H1 (cell line): ENCODE measurements at regions not wholly inside any gene's neighbourhood (a gene's known extent, or its start where the extent isn't known, plus 50 kb on each side); places are given as distances from the start of the nearest gene placed in this dataset.

Experiments
- CREB1 ChIP-seq: IDR thresholded peaks from 2 replicates; pipeline ENCODE4 v1.6.1; 2012; ENCODE audit warnings: inconsistent platforms
- EP300 ChIP-seq, 2 experiments: IDR thresholded peaks; 1 replicate in 1 of 2; 2 replicates in 1 of 2; pipeline ENCODE4 v1.6.1; 2011 to 2012; ENCODE audit warnings: low read depth in 2 of 2, low read length in 2 of 2, mild to moderate bottlenecking in 2 of 2, borderline replicate concordance in 1 of 2, inconsistent platforms in 1 of 2, moderate library complexity in 1 of 2
- EZH2 ChIP-seq: fragments of 200-600 bp; sonication (generic); IDR thresholded peaks from 2 replicates; pipeline ENCODE4 v1.7.1; 2012; ENCODE audit warnings: low read depth, mild to moderate bottlenecking, moderate library complexity, low read length, inconsistent platforms; ENCODE audit not compliant: severe bottlenecking
- POLR2A ChIP-seq, 2 experiments: IDR thresholded peaks; 1 replicate in 1 of 2; 2 replicates in 1 of 2; pipeline ENCODE4 v1.6.1; 2011; ENCODE audit warnings: low read depth in 2 of 2, low read length in 2 of 2, mild to moderate bottlenecking in 2 of 2; ENCODE audit errors: control extremely low read depth in 1 of 2
- POLR2AphosphoS5 ChIP-seq: IDR thresholded peaks from 2 replicates; pipeline ENCODE4 v1.6.1; 2011; ENCODE audit warnings: low read depth, low read length
- RBBP5 ChIP-seq: IDR thresholded peaks from 2 replicates; pipeline ENCODE4 v1.7.1; 2012; ENCODE audit warnings: low read depth, mild to moderate bottlenecking, inconsistent platforms, low read length, moderate library complexity, borderline replicate concordance
- SIN3A ChIP-seq, 2 experiments: IDR thresholded peaks in 1 of 2; conservative IDR thresholded peaks in 1 of 2; 2 replicates each; pipeline ENCODE4 v1.6.1; 2011 to 2012; ENCODE audit warnings: low read length in 2 of 2, improper control_type of control experiment in 1 of 2, low read depth in 1 of 2, mild to moderate bottlenecking in 1 of 2
- SRF ChIP-seq: IDR thresholded peaks from 2 replicates; pipeline ENCODE4 v1.6.1; 2011; ENCODE audit warnings: mild to moderate bottlenecking, low read depth, low read length, moderate library complexity
- SUZ12 ChIP-seq: fragments of 200-600 bp; sonication (generic); IDR thresholded peaks from 2 replicates; pipeline ENCODE4 v1.6.1; 2012; ENCODE audit warnings: mild to moderate bottlenecking, inconsistent platforms, low read length, moderate library complexity, mixed read lengths
- TAF1 ChIP-seq: IDR thresholded peaks from 2 replicates; pipeline ENCODE4 v1.6.1; 2011; ENCODE audit warnings: mild to moderate bottlenecking, low read depth, low read length
- YY1 ChIP-seq: IDR thresholded peaks from 2 replicates; pipeline ENCODE4 v1.6.1; 2011; ENCODE audit warnings: low read depth, mild to moderate bottlenecking, low read length
- TF ChIP-seq, protein P1 (sequence below), 3 experiments: IDR thresholded peaks; 1 replicate in 2 of 3; 2 replicates in 1 of 3; pipeline versions ENCODE4 v1.5.1 to v1.6.1; 2011; ENCODE audit warnings: low read length in 3 of 3, mild to moderate bottlenecking in 3 of 3, inconsistent platforms in 2 of 3, low read depth in 1 of 3, moderate library complexity in 1 of 3; ENCODE audit not compliant: insufficient read depth in 1 of 3; ENCODE audit errors: control extremely low read depth in 1 of 3
- TF ChIP-seq, protein P2 (sequence below): IDR thresholded peaks from 2 replicates; pipeline ENCODE4 v1.6.1; 2012; ENCODE audit warnings: inconsistent platforms

DNA sequence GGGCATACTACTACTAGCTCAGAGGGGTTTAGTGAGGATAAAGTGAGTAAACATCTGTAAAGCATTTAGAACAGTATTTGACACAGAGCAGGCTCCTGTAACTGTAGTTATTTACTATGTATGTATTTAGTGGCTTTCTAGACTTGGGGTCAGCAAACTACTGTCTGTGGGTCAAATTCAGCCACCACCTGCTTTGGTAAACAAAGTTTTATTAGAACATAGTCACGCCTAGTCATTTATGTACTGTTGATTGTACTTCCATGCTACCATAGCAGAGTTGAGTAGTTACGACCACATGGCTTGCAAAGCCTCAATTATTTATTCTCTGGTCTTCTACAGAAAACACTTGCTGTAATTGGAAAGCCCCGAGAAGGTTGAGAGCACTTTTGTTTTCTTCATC, 248.5 kb upstream of the PLPP4 start:
- TF ChIP-seq EZH2 (no peak), POLR2A (IDR thresholded peaks at IDR 0.05; ENCODE audit: control extremely low read depth in 1 of 2, low read depth in 2 of 2, low read length in 2 of 2) (no peak), CREB1 (no peak), SUZ12 (no peak), EP300 (IDR thresholded peaks at IDR 0.05; ENCODE audit: borderline replicate concordance in 1 of 2, low read depth in 2 of 2, low read length in 2 of 2) (no peak), SIN3A (conservative IDR thresholded peaks at IDR 0.05 in 1 of 2, IDR thresholded peaks at IDR 0.05 in 1 of 2; ENCODE audit: low read depth in 1 of 2, low read length in 2 of 2) (no peak), SRF (no peak), POLR2AphosphoS5 (no peak), TAF1 (no peak), YY1 (no peak), RBBP5 (no peak)
- TF ChIP-seq, protein P1, sequence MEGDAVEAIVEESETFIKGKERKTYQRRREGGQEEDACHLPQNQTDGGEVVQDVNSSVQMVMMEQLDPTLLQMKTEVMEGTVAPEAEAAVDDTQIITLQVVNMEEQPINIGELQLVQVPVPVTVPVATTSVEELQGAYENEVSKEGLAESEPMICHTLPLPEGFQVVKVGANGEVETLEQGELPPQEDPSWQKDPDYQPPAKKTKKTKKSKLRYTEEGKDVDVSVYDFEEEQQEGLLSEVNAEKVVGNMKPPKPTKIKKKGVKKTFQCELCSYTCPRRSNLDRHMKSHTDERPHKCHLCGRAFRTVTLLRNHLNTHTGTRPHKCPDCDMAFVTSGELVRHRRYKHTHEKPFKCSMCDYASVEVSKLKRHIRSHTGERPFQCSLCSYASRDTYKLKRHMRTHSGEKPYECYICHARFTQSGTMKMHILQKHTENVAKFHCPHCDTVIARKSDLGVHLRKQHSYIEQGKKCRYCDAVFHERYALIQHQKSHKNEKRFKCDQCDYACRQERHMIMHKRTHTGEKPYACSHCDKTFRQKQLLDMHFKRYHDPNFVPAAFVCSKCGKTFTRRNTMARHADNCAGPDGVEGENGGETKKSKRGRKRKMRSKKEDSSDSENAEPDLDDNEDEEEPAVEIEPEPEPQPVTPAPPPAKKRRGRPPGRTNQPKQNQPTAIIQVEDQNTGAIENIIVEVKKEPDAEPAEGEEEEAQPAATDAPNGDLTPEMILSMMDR (IDR thresholded peaks at IDR 0.05; ENCODE audit: control extremely low read depth in 1 of 3, insufficient read depth in 1 of 3, low read depth in 1 of 3, low read length in 3 of 3): no peak
- TF ChIP-seq, protein P2, sequence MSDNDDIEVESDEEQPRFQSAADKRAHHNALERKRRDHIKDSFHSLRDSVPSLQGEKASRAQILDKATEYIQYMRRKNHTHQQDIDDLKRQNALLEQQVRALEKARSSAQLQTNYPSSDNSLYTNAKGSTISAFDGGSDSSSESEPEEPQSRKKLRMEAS: no peak
